Heart left ventricle (tissue), 13 donors: ENCODE measurements at regions not wholly inside any gene's neighbourhood (a gene's known extent, or its start where the extent isn't known, plus 50 kb on each side); places are given as distances from the start of the nearest gene placed in this dataset.

ENCODE experiments used
- POLR2A ChIP-seq, 2 donors: fragments of 450-650 bp; IDR thresholded peaks; one replicate each; pipeline ENCODE4 v1.6.1; 2017; ENCODE audit warnings: antibody characterized with exemption in 2 of 2, mild to moderate bottlenecking in 2 of 2, moderate library complexity in 2 of 2
- TF ChIP-seq, protein P1 (sequence below), 12 donors: fragments of 200-600 bp; sonication (generic) in 4 of 12; IDR thresholded peaks; one replicate each; pipeline versions ENCODE4 v1.5.0 to v1.8.0; 2018 to 2022; ENCODE audit warnings: antibody characterized with exemption in 12 of 12, mild to moderate bottlenecking in 5 of 12
- donor health status: ischemic (EF 13 %, LVEDD 7.1; RV severe dilation, severe dysfunction).
- donor health status: DM: no; HTN: yes; CAD: no.
- donor health status: DM: no; HTN: no; CAD: no.
- donor health status: ischemic (EF 25% LVEDD 6.9; RV normal size, moderate dysfunction).
- donor health status: ischemic (EF 25% LVEDD 5.7; RV mildly dilated, moderate dysfunction).
- donor health status: ischemic (EF 35%, LVEDD 5.7; RV mildly dilated, moderate dysfunction).
- donor health status: nonischemic (EF 11% LVEDD 7.7; RV severe dilation, severe dysfunction).
- donor health status: DM: yes; HTN: yes; CAD: no.
- donor health status: PGD.
- donor health status: ischemic (EF 29% LVEDD 5.4; RV normal size, mild dysfunction).
- donor health status: nonischemic (EF 23%, LVEDD 6.1; RV moderate dilation, normal function).

DNA sequence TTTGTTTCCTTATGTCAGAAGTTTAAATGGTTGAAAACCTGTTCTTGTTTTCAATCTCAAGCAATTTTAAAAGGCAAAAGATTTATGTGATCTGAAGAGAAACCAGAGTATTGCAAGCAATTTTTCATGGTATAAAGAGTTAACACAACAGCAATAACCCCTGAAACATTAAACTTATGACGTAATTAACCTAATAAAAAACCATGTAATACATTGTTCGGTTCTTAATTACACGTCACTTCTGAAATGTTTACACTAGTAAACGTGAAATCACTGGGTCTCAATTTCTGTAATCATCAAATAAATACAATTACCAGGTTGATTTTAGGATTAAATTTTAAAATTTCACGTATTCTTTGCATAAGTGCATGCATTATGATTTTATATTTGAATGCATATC lies 914.5 kb downstream of the NLGN4X start:
- TF ChIP-seq, protein P1, sequence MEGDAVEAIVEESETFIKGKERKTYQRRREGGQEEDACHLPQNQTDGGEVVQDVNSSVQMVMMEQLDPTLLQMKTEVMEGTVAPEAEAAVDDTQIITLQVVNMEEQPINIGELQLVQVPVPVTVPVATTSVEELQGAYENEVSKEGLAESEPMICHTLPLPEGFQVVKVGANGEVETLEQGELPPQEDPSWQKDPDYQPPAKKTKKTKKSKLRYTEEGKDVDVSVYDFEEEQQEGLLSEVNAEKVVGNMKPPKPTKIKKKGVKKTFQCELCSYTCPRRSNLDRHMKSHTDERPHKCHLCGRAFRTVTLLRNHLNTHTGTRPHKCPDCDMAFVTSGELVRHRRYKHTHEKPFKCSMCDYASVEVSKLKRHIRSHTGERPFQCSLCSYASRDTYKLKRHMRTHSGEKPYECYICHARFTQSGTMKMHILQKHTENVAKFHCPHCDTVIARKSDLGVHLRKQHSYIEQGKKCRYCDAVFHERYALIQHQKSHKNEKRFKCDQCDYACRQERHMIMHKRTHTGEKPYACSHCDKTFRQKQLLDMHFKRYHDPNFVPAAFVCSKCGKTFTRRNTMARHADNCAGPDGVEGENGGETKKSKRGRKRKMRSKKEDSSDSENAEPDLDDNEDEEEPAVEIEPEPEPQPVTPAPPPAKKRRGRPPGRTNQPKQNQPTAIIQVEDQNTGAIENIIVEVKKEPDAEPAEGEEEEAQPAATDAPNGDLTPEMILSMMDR (IDR thresholded peaks at IDR 0.05) = no peak
- TF ChIP-seq POLR2A (IDR thresholded peaks at IDR 0.05) = no peak
